ENCODE measurements at regions not wholly inside any gene's neighbourhood (a gene's known extent, or its start where the extent isn't known, plus 50 kb on each side); places are given as distances from the start of the nearest gene placed in this dataset.

DNA sequence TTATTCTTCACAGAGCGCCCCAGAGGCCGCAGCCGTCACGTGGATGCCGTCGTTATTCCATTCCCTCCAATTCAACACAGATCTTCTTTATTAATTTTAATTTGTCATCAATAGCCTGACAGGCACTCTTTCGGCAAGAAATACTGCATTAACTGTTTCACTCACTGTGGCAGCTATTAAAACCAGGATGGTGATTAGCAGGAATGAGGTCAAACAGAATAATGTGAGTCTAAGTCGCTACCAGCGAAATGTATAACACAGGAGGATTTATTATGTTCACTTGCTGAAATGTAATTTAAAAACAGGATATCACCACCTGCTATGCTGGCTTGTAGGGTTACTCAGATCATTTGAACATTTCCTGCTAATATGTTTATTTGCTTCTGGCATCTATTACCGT is 74.2 kb upstream of the MGMT start:
- Mint-ChIP-seq H3K4me1 (ENCODE audit: low read depth) (no peaks in the 10 kb centered on the region), H3K27ac (no peak overlapping the region), H3K4me3 (no peak overlapping the region), H3K9me3 (peaks cover 42% of the 10 kb centered on the region), H3K27me3 (ENCODE audit: insufficient read depth) (no peaks in the 10 kb centered on the region; the same call in 1 of the 2 replicates), H3K36me3 (ENCODE audit: low read depth) (no peaks in the 10 kb centered on the region; the same call in 1 of the 2 replicates)
- TF ChIP-seq, protein P1, sequence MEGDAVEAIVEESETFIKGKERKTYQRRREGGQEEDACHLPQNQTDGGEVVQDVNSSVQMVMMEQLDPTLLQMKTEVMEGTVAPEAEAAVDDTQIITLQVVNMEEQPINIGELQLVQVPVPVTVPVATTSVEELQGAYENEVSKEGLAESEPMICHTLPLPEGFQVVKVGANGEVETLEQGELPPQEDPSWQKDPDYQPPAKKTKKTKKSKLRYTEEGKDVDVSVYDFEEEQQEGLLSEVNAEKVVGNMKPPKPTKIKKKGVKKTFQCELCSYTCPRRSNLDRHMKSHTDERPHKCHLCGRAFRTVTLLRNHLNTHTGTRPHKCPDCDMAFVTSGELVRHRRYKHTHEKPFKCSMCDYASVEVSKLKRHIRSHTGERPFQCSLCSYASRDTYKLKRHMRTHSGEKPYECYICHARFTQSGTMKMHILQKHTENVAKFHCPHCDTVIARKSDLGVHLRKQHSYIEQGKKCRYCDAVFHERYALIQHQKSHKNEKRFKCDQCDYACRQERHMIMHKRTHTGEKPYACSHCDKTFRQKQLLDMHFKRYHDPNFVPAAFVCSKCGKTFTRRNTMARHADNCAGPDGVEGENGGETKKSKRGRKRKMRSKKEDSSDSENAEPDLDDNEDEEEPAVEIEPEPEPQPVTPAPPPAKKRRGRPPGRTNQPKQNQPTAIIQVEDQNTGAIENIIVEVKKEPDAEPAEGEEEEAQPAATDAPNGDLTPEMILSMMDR (IDR thresholded peaks at IDR 0.05) = no peak
- DNase-seq = no peak

DNA sequence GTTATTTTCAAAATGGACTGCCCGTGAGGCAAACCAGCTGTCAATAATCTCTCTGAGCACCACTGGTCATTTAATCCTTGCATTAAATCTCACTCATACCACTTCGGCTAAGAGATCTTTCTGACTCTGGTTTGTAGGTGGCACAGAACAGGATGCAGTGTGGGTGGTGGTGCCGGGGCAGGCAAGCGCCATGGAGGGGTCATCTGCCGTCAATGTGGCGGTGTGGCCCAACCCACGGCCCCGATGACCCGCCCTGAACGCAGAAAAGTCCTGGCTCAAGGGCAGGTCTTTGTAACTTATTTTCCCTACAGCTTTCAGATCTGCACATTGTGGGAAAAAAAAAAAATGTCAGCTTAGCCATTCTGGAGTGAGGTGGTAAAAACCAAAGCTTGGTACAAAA is 73.2 kb upstream of the MGMT start:
- no peaks in the 10 kb centered on the region for H3K4me1 Mint-ChIP-seq (ENCODE audit: low read depth)
- DNase-seq = no peak
- no peak overlapping the region for H3K4me3 Mint-ChIP-seq
- TF ChIP-seq, protein P1 (IDR thresholded peaks at IDR 0.05) = no peak
- no peak overlapping the region for H3K27ac Mint-ChIP-seq
- no peaks in the 10 kb centered on the region; the same call in 1 of the 2 replicates for H3K27me3 Mint-ChIP-seq (ENCODE audit: insufficient read depth)
- no peaks in the 10 kb centered on the region; the same call in 1 of the 2 replicates for H3K36me3 Mint-ChIP-seq (ENCODE audit: low read depth)
- H3K9me3 Mint-ChIP-seq = peaks cover 34% of the 10 kb centered on the region

DNA sequence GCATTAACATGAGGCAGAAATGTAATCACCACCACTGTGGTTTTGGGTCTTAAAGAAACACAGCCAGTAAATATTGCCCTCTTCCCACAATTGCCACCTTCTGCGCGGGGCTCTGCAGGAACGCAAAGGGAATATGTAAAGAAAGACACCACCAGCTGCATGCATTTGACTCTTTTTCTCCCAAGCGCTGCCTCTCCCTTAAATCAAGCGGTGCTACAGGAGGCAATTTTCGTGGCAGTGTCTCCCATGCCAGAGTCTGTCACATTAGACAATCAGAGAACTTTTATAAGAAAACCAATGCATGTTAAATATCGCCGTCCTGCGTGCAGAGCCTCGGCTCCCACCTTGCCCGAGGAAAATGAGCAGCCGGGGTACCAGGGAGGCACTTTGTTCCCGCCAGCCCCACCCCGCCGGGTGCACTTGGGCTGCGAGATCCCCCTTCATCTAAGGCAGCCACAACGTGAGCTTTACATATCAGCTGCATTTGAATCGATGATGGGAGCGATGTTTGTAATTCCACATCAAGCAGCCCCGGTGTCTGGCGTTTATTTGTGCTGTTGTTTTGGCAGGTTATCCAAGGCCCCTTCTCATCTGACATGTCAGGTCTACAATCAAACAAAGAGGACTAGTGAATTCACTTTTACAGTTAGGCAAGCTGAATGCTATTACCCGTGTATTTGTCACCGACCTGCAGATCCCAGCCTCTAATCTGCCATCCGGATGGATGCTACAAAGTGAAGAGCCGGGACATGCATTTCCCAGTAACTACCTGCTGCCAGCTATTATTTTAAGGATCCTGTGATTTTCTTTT is 72.3 kb upstream of the MGMT start:
- no peak for DNase-seq
- TF ChIP-seq, protein P1 (IDR thresholded peaks at IDR 0.05) = no peak
- no peaks in the 10 kb centered on the region; the same call in 1 of the 2 replicates for H3K27me3 Mint-ChIP-seq (ENCODE audit: insufficient read depth)
- no peak overlapping the region for H3K4me3 Mint-ChIP-seq
- H3K27ac Mint-ChIP-seq = no peak overlapping the region
- H3K36me3 Mint-ChIP-seq (ENCODE audit: low read depth) = no peaks in the 10 kb centered on the region; the same call in 1 of the 2 replicates
- H3K4me1 Mint-ChIP-seq (ENCODE audit: low read depth) = no peaks in the 10 kb centered on the region
- H3K9me3 Mint-ChIP-seq = peaks cover 33% of the 10 kb centered on the region

DNA sequence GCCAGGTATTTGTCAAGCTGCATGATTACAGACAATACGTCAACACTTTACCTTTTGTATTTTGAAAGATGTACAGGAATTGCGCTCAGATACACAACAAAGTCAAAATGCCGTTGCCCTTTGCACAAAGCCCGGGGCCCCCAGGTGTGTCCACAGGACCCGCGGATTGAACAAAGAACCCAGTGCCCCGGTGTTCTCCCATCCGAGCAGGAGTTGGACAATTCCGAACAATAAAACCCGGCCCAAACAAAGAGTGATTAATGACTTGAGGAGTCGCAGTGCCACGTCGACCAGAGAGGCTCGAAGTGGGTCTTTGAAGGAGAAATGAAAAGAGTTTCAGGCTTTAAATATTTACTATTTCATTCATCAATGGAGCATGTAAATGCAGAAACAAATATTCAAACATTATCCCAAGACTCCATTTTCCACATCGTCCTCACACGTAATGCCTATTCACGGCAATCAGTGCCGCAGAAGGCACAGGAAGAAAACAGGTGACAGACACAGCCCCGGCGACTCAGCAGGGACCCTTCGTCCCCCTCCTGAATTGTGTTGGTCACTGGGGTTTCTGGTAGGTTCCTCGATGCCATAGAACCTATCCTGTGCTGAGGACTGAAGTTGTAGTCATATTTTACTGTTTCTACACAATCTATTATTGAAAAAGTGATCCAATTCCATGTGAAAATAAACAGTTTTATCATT is 70.9 kb upstream of the MGMT start:
- H3K36me3 Mint-ChIP-seq (ENCODE audit: low read depth) = no peaks in the 10 kb centered on the region; the same call in 1 of the 2 replicates
- no peak overlapping the region for H3K27ac Mint-ChIP-seq
- DNase-seq = no peak
- peaks cover 42% of the 10 kb centered on the region for H3K9me3 Mint-ChIP-seq
- no peaks in the 10 kb centered on the region for H3K4me1 Mint-ChIP-seq (ENCODE audit: low read depth)
- H3K4me3 Mint-ChIP-seq = no peak overlapping the region
- H3K27me3 Mint-ChIP-seq (ENCODE audit: insufficient read depth) = no peaks in the 10 kb centered on the region; the same call in 1 of the 2 replicates
- TF ChIP-seq, protein P1 (IDR thresholded peaks at IDR 0.05) = no peak

DNA sequence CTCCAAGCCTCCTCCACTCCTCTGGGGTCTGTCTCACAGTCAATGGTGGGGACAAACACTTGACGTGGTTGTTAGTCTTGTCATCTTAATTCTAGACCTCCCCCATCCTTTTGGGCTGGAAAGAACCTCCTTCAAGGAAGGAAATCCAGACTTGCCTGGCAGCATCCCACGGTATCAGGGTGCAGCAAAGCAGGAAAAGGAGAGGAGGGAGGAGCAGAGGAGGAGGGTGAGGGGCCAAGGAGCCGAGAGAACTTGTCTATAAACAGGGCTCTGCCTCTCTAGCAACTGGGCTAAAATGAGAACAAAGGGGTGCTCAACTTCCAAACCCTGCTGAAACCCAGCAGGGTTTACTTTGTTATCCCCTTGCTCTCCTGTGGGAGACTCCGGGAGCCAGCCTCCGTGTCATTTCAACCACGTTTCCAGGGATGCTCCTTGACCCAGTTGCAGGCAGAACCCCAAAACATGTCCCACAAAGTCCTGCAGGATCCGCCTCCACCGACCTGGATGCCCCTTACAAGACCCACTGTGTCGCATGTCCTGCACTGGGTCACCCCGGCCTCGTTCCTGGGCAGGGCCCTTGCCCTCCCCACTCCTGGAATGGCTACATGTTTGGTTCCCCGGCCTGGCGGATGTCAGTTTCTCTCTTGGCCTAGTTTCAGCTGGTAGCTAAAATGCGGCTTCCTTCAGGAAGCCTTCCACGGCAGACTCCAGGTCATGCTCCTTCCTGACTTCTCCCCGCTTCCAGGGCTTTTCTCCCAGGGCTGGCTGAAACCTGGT is 69.7 kb upstream of the MGMT start:
- H3K4me3 Mint-ChIP-seq = no peak overlapping the region
- no peak overlapping the region for H3K27ac Mint-ChIP-seq
- H3K27me3 Mint-ChIP-seq (ENCODE audit: insufficient read depth) = no peaks in the 10 kb centered on the region; the same call in 1 of the 2 replicates
- H3K4me1 Mint-ChIP-seq (ENCODE audit: low read depth) = no peaks in the 10 kb centered on the region
- no peaks in the 10 kb centered on the region; the same call in none of the 2 replicates for H3K36me3 Mint-ChIP-seq (ENCODE audit: low read depth)
- peaks cover 46% of the 10 kb centered on the region for H3K9me3 Mint-ChIP-seq
- TF ChIP-seq, protein P1 (IDR thresholded peaks at IDR 0.05) = no peak
- DNase-seq = no peak

Data from HFFc6 (cell line).